ENCODE measurements at regions not wholly inside any gene's neighbourhood (a gene's known extent, or its start where the extent isn't known, plus 50 kb on each side); places are given as distances from the start of the nearest gene placed in this dataset.

DNA sequence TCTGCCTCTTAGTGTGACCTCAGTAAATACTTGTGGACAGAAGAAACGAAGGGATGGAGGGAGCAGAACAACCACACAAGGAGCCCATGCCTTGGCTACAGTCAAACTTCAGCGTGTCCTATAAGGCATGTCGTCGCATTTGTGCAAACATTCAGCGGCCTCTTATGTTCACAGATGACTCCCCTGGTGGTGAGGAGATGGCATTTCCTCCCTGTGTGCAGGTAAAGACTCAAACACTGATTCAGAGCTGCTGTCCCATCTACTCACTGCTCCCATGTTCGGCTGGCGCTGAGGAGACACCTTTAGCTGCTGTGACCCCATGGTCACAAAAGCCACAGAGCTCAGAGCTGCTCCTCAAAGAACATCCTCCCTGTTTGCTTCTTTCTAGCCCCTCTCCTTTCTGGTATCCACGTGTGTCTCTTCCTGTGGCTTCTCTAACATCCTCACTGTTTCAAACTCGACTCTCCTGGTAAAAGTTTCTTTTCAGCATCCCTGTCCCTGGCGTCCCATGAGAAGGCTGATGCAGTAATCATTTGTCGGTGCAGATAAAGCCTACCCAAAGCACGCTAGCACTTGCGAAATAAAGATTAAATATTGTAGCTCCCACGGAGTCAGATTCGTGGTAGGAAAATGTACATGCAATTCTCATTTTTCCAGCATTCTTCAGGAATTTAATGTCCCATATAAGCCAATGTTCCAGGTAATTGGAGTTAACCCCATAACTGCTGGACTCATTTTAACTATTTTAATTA is 124.9 kb upstream of the NEBL start:
- DNase-seq (ENCODE audit: low read depth): no peak

DNA sequence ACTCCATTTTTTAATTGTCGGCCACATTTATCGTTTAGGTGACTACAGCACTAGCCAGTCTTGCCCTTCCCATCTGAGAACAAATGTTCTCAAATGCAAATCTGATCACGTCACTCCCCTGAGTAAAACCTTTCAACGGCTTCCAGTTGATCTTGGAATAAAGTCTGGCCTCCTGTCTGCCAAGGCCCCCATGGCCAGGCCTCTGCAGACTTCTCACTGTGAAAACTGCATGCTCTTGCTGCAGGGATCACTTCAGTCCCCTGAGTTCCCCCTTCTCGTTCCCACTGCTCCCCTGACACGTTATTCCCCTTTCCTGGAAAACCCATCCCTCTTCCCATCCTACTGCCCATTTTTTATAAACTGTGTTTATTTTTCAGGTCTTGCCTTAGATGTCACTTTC is 124.1 kb upstream of the NEBL start:
- no peak for DNase-seq (ENCODE audit: low read depth)

DNA sequence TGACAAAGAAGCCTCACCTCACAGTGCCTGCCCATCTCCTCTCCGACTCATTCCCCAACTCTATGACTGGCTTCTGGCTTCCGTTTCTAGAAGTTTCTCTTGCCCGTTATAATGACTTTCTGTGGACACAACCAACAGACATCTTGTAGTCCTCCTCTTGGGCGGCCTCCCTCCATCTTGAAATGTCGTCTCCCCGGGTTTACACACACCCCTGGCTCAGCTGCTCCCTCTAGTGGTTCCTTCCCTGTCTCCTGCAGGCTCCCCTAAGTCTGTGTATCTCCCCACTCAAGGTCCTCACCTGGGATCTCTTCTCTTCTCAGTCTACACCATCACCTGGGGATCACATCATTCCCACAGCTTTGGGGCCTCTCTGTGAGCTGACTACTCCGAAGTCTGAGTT is 123.4 kb upstream of the NEBL start:
- no peak for DNase-seq (ENCODE audit: low read depth)

DNA sequence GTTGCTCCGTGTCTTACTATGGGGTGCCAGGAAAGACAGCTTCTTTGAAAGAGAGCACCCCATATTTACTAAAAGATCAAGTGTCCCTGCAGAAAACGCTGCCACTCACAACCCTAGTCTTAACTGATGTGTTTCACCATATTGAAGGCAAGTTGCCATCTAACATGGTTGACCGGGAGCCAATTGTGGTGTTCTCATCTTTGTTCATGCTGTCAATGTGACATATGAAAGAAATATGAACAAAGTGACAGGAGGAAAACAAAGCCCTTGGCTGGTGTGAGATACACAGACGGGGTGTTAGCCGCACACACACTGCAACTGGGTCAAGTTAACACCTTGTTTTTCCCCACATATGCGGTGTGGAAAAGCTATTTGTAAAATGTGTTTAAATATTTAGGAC is 122.3 kb upstream of the NEBL start:
- DNase-seq (ENCODE audit: low read depth): no peak

DNA sequence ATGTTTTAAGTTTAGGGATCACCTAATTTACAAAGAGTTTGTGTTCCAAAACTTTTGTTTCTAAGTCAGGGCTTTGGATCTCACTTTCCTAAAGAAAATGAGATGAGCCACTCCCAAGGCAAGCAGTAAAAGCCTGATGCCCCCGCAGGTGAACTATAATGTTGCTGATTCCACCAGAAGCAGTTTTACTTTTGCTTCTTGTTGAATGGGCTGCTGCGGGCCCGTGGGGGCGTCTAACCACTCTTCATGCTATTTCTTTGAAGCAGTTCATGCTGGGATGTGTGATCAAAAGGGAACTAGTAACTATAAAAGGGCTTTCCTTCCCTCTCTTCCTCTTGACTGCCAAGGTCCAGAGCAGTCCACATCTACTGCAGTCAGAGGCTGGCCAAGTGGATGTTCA is 118.7 kb upstream of the NEBL start:
- no peak for DNase-seq (ENCODE audit: low read depth)

DNA sequence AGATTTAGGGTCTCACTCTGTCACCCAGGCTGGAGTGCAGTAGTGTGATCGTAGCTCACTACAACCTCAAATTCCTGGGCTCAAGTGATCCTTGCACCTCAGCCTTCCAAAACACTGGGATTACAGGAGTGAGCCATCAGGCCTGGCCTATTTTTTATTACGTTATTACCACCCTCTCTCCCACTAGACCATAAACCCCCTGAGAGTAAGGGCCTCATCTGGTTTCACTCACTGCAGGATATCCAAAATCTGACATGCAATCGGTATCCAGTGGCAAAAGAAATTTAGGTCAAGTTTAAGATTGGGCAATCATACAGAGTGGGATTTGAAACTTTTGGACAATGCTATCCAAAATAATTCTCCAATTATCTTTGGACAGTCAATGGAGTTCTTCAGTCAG is 117.0 kb upstream of the NEBL start:
- DNase-seq (ENCODE audit: low read depth): no peak

DNA sequence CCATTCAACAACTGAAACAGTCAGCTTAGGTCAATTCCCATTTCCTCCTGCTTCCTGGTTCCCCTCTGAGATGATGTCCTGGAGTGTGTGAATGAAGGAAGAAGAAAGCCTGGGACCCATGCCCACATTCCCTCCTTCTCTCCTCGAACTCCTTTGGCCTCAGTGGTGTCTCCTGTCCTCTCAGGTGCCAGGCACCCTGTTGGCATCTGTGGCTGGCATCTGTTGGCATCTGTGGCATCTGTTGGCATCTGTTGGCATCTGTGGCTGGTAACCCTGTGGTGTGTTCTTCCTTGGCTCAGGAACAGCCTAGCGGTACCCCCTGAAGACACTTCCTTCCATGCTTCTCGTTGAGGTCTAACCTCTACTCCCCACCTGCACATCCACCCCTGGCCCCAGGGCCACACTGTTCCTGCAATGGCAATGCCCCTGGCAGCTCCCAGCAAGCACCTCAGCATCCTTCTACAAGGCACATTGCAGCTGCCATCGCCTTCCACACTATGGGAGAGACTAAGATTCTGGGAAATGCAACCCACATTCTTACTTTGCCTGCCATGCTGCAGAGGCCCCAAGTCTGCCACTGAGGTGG is 114.4 kb upstream of the NEBL start:
- no peak for DNase-seq (ENCODE audit: low read depth)

DNA sequence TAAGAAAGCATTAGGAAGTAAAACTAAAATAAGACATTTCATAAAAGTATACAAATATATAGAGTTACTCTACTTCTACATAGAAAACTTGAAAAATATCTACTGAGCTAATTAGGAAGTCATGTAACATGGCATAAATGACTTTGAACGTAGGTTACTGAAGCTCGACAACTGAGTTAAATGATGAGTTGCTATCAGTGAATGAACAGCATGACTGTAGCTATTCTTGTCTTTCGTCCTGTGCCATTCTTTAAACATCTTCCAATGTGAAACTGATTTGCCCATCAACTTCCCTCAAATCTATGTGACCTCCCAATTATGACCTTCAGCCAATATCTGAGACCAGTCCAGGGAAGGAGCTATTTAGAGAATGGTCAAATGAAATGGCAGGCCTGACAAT is 113.5 kb upstream of the NEBL start:
- DNase-seq (ENCODE audit: low read depth): no peak

DNA sequence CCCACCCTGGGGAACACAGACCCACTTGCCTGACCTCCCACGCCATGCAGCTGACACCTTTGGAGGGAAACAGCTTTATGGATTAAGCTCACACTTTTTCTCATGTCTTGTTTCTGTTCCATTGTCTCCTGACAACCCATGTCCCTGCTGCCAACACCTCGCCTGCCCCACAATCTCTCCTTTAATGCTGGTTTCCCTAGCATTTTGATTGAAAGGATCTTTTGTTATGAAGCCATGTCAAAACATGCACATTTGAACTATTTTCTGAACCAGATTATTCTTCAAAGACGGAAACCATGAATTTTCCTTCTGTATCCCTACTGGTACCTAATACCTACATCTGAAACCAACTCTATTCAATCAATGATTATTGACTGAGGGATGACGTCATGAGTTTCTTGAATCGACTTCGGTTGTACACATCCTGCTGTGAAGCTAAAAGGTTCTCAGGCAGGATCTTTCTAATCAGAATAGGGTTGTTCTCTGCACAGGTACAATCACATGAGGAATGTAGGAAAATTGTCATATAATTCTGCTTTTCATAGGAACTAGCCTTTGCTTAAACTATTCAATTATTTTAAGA is 106.2 kb upstream of the NEBL start:
- DNase-seq (ENCODE audit: low read depth): no peak

DNA sequence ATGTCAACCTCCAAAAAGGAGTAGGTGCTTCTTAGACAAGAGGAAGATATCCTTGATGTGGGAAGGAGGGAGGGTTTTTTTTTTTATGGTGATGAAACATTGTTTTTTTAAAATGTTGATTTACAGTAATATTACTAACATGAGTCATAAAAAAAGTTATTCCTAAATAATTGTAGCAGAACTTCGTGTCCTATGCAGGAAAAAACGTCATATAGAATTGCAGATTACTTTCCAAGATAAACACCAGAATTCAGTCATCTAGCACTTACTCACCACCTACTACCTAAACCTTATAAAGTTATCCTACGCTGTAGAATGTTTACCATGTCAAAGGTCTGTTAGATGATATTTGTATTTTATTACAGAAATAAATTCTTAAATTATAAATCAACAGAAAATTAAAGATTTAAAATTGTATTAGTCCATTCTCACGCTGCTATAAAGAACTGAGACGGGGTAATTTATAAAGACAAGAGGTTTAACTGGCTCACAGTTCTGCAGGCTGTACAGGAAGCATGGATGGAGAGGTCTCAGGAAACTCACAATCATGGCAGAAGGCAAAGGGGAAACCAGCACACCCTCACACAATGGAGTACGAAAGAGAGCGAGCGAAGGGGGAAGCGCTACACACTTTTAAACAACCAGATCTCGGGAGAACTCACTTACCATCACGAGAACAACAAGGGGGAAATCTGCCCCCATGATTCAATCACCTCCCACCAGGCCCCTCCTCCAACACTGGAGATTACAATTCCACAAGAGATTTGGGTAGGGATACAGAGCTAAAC is 105.2 kb upstream of the NEBL start:
- DNase-seq (ENCODE audit: low read depth): no peak

DNA sequence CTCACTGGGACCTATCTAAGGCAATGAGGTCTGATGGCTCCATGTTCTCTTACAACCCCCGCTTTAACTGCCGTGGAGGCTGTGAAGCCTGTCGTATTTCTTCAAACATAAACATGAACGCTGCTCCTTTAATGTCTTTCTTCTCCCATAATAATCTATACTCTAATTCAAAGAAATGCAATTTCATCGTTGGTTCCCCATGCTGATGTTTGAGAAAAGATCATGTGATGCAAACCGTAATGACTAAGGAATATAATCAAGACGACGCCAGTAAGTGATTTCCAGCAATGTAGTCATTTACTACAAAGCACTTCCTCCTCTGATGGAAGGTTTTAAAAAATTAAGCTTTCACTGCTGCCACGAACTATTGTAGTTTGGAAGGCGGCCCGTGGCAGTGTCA is 102.6 kb upstream of the NEBL start:
- no peak for DNase-seq (ENCODE audit: low read depth)

DNA sequence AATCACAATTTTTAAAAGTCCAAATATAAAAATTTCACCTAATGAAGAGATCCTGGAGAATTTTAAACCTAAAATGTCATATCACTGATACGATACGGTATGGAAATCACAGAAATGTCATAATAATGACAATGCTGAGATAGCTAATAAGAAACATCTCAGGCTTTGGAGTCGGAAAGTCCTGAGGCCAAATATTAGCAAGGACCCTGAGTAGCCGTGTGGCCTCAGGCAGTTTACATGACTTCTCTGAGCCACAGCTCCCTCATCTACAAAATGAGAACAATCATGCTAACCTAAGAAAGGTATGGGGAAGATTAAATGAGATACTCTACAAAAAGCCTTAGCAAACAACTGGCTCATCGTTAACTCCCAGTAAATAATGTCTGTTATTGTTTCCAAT is 100.9 kb upstream of the NEBL start:
- no peak for DNase-seq (ENCODE audit: low read depth)

DNA sequence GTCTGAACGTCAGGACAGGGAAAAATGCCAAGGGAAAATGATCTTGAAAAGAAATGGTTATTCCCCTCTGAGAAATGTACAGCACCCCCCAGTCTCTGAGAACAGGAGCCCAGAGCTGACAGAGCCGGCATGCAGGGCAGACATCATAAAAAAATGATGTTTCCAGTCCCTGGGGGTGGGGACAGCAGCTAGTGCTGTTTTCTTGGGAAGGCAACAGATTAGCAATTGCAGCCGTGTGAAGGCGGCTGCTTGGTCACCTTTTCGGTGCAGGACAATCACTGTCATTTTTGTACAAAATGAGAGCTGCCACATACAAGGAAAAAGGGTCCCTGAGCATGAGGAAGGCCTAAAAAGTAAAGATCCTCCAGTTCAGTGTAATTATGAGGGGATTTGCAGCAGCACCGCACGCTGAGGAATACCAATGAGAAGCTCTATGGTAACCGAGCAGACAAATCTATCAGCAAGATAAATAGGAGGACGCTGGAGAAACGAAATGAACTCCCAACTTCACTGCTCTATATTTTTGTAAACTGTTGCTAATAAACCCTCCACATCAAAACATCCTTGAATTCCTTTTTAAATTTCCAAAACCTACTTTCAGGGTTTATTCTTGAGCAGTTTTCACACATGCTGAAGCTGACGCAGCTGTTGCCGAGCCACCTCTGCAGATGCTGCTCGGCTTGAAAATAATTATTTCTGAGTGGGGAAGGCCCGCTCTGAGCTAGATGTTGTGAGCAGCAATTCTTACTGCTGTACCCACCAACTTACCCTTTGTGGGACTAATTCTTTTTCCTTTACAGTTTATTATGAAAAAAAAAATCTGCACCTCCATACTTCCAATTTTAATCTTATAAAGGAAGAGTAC is 98.2 kb upstream of the NEBL start:
- no peak for DNase-seq (ENCODE audit: low read depth)

DNA sequence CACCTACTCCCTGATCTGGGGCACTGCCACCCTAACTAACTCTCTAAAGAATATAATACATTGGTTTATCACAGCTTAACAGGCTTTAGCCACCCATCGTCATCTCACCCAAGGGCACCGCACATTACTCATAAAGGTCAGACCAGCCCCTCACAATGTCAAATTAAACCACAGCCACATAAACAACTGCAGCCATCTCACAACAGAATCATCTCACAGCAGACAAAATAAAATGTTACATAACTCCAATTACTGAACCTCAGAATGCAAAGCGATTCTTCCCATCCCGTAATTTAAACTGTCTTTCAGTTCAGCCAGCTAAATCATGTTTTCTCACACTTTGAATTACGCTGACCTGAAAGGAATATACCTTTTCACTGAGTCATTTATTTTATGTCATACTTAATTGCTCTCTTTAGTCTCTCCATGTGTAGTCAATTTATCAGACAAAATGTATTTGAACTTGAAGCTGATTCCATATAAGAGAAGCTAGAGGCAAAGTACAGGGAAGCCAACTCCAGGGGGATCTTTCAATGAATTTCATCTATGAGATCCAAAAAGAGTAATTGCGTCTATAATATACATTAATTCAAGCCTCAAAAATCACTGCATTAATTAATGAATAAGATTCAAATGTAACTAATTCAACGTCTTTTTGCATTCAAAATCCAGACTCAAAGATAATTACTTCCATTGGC is 96.9 kb upstream of the NEBL start:
- DNase-seq (ENCODE audit: low read depth): no peak

DNA sequence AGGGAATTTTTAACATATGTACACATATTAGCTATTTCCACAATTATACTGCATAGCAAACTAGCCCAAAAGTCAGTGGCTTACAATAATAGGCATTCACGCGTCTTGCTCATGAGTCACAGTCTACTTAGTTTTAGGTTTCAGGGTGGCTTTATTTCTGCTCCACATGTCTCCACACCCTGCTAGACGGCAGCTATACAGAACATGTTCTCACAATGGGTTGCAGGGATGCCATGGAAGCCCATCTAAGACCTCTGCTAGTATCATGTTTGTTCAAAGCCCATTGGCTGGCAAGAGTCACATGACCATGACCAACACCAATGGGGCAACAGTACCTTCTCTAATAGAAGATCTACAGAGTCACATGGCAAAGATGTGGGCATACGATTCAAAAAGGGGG is 96.3 kb upstream of the NEBL start:
- DNase-seq (ENCODE audit: low read depth): no peak

DNA sequence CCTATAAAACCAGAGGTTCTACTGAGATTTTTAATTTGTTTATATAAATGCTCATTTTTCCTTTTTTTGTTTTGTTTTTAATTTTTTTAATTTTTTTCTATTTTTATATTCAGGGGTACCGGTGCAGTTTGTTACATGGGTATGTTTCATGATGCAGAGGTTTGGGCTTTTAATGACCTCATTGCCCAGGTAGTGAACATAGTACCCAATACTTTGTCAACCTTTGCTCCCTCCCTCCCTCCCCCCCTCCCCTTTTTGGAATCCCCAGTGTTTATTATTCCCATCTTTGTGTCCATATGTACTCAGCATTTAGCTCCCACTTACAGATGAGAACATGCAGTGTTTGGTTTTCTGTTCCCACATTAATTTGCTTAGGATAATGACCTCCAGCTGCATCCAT is 94.4 kb upstream of the NEBL start:
- DNase-seq (ENCODE audit: low read depth): no peak

DNA sequence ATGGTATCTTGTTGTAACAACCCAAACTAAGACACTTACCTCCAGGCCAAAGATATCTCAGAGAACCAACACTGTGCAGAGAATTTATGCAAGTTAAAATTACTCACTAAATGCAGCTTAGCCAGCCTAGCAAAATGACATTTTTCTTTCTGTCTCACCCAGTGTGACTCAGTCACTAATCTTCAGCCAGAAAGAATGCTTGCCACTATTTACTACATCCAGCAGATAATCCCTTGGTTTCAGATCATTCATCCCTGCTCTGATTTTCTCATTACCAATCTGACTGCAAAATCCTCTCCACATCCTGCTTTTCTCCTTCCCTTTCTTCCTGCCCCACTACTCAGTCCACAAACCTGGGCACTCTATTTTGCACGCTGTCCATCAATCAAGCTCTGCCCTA is 93.5 kb upstream of the NEBL start:
- DNase-seq (ENCODE audit: low read depth): no peak

DNA sequence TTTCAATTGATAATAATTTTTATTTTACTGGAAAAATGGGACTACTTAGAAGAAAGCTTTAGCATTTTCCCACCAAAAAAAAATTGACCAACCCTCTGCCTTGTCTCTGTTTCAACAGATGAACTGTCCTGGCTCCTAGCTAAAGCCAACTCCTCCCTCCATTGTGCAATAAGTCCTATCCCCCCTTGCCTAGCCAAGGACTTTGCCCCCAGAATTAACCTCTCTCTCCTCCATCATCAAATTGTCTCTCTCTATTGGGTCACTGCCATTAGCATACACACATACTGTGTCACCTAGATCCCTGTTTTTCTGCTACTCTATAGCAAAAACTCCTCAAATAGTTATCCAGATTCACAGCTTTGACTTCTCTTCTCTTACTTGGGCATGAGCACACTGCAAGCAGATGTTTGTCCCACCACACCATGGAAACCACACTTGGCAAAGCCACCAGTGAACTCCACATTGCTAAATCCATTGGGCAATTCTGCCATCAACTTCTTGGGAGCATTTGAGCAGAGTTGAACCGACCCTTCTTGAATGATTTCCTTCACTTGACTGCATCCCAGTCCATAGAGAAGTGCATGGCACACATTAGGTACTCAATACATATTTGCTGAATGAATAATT is 91.4 kb upstream of the NEBL start:
- no peak for DNase-seq (ENCODE audit: low read depth)

DNA sequence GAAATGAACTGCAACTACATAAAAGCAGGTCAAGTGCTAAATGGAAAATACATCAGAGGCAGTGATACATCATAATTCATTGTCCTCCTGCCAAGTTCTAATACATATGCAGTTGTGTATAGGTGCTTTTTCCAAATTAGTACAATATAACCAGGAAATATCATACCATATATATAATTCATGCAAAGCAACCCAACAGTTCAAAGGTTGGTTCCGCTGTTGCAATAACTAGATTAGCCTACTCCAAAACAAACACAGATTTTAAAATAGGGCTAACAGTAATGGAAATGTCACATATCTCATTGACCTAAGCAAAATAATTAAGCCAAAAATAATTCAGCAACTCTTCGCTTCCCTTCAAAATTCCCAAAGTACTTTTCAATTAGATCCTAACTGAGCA is 88.9 kb upstream of the NEBL start:
- no peak for DNase-seq (ENCODE audit: low read depth)

DNA sequence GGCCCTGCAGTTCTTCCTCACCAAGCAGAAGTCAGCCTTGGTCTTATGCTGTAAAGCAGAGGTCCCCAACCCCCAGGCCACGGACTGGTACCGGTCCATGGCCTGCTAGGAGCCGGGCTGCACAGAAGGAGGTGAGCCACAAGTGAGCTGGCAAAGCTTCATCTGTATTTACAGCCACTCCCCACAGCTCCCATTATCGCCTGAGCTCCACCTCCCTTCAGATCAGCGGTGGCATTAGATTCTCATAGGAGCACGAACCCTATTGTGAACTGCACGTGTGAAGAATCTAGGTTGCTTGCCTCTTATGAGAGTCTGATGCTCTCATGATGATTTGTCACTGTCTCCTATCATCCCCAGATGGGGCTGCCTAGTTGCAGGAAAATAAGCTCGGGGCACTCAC is 87.6 kb upstream of the NEBL start:
- no peak for DNase-seq (ENCODE audit: low read depth)

DNA sequence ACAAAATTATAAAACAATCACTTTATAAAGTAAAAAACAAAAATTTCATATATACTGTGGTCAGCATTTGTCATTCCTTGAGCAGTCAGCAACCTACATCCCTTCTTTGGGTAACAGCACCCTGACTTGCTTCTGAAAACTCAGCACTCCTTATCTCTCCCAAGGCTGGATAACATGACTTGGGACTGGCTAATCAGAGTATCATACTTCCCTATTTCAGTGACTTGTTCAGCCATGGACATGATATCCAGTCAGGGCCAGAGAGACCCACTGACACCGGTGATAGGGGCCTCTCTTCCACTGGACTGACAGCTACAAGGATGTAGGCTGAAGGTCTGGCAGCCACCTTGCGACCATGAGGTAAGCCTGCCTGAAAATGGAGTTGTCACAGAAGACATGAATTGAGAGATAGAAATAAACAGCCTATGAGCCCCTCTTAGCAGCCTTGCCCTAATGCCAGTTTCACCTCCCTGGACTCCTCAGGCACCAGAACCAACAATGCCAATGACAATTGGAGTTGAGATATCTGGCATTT is 84.4 kb upstream of the NEBL start:
- no peak for DNase-seq (ENCODE audit: low read depth)
